Upper lobe of right lung (tissue), 1 donor: ENCODE measurements at regions not wholly inside any gene's neighbourhood (a gene's known extent, or its start where the extent isn't known, plus 50 kb on each side); places are given as distances from the start of the nearest gene placed in this dataset.
"Not testable (repeated sequence)": the region's sequence is repeated elsewhere in the genome, so short reads cannot be mapped to it uniquely, and the experiment has no call there.

ENCODE experiments used
- ATAC-seq: fragments of 200-7000 bp; cut with Tn5 transposase; one replicate; pipeline ENCODE4 v1.9.1; 2020; ENCODE audit warnings: mild to moderate bottlenecking, moderate library complexity
- DNase-seq: peaks from one replicate; pipeline ENCODE4 v3.0.0-alpha.2; 2020
- H3K27ac ChIP-seq: fragments of 200-600 bp; one replicate; pipeline ENCODE4 v1.8.0; 2022
- H3K27me3 ChIP-seq: fragments of 200-600 bp; one replicate; pipeline ENCODE4 v1.8.0; 2022; ENCODE audit warnings: mild to moderate bottlenecking
- H3K36me3 ChIP-seq: fragments of 200-600 bp; one replicate; pipeline ENCODE4 v1.8.0; 2022
- H3K4me1 ChIP-seq: fragments of 200-600 bp; one replicate; pipeline ENCODE4 v1.8.0; 2022
- H3K4me3 ChIP-seq: fragments of 200-600 bp; one replicate; pipeline ENCODE4 v1.8.0; 2022; ENCODE audit warnings: mild to moderate bottlenecking
- H3K9me3 ChIP-seq: fragments of 200-600 bp; one replicate; pipeline ENCODE4 v1.8.0; 2022
- CTCF ChIP-seq: fragments of 200-600 bp; IDR thresholded peaks from one replicate; pipeline ENCODE4 v1.8.0; 2022; ENCODE audit warnings: antibody characterized with exemption
- intact Hi-C: fragments of 100-400 bp; cut with DNase I; formaldehyde crosslinking; loops from one replicate; pipeline ENCODE4 v1.11.0; 2022
- donor health status: DM: no; HTN: yes; CAD: no; lungs with severe emphysema.

DNA sequence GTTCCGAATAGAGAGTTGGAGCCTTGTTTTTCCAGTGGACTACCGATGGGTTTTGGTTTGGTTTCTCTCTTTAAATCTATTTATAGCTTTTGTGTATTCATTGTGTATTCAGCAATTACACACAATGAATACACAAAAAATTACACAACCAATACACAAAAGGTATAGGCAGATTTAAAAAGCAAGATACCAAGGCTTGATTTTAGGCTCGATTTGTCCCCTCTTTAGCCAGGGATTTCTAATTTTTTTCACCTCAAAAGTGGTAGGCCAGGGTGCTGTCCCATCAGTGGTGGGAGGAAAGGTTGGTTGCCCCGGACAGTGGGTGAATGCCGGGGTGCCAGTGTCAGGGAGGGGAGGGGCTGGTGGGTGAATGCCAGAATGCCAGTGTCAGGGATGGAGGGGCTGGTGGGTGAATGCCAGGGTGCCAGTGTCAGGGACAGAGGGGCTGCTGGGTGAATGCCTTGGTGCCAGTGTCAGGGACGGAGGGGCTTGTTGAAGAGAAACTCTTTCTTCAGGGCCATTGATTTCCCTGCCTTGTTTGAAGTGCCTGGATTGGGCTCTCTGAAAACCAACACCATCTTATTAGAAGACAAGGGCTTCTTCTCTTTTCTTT is 186.2 kb downstream of the GOLGA6L6 start:
- Histone ChIP-seq H3K4me3 (no peak overlapping the region), H3K4me1 (no peaks in the 10 kb centered on the region), H3K27ac (no peak overlapping the region), H3K27me3 (peaks cover 15% of the 10 kb centered on the region), H3K36me3 (no peaks in the 10 kb centered on the region), H3K9me3 (no peaks in the 10 kb centered on the region)
- TF ChIP-seq CTCF, result no peak
- intact Hi-C loops, result no loop called here
- DNase-seq (peak; percentile 69), ATAC-seq (no peak)

DNA sequence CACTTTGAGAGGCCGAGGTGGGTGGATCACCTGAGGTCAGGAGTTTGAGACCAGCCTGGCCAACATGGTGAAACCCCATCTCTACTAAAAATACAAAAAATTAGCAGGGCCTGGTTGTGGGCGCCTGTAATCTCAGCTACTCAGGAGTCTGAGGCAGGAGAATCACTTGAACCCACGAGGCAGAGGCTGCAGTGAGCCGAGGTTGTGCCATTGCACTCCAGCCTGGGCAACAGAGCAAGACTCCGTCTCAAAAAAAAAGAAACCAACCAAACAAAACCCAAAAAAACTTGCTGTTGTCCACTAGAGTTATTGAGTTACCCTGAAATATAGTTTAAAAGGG is 186.7 kb downstream of the GOLGA6L6 start:
- H3K4me1 ChIP-seq, H3K4me3 ChIP-seq, H3K9me3 ChIP-seq, H3K36me3 ChIP-seq, intact Hi-C loops, H3K27ac ChIP-seq, ATAC-seq: not testable (repeated sequence)
- peaks cover 15% of the 10 kb centered on the region for H3K27me3 ChIP-seq
- peak; percentile 61 for DNase-seq

- peaks cover 15% of the 10 kb centered on the region for H3K27me3 ChIP-seq
- H3K4me3 ChIP-seq, result no peak overlapping the region
- H3K27ac ChIP-seq, result no peak overlapping the region
- H3K4me1 ChIP-seq, result no peaks in the 10 kb centered on the region
- no peak for TF ChIP-seq CTCF
- no peaks in the 10 kb centered on the region for H3K36me3 ChIP-seq
- intact Hi-C loops, result no loop called here
- H3K9me3 ChIP-seq, result no peaks in the 10 kb centered on the region
- DNase-seq (peak; percentile 73), ATAC-seq (no peak)
Observed at GRCh38 chr15:20353966-20354883, 187.4 kb downstream of the GOLGA6L6 start.

DNA sequence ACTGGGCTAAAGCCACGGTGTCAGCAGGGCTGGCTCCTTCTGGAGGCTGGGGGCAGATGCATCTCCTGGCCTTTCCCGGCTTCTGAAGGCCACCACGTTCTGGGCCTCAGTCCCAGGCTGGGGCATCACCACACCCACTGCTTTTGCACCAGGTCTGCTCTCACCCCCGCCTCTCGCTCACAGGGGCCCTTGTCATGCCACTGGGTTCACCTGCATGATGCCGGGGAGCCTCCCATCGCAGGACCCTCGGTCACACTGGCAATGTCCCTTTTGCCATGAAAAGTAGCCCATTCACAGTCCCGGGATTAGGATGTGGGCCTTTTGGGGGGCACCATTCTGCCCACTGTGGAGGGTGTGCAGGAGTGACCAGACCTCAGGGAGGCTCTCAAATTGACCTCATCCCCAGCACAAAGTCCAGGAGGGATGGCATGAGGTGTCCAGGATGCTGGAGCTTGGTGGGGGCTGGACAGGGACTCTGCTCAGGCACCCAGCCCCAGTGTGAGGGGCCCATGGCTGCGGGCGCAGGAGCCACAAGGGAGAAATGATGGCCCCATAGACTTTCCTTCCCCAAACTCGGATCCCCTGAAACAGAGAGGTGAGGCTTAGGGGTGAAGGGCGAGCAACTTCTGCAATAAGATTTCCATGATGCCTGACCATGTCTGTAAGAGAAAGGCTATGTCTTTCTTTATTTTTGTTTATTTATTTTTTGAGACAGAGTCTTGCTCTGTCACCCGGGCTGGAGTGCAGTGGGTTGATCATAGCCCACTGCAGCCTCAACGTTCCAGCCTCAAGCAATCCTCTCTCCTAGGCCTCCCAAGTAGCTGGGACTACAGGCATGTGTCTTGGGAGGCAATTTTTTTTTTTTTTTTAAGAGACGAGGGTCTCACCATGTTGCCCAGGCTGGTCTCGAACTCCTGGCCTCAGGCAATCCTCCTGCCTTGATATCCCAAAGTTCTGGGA is 189.1 kb downstream of the GOLGA6L6 start:
- Histone ChIP-seq H3K27ac (no peak overlapping the region), H3K4me1 (no peaks in the 10 kb centered on the region), H3K27me3 (peaks cover 15% of the 10 kb centered on the region), H3K4me3 (no peak overlapping the region), H3K36me3 (no peaks in the 10 kb centered on the region), H3K9me3 (no peaks in the 10 kb centered on the region)
- ATAC-seq (no peak), DNase-seq (peak; percentile 72)
- intact Hi-C loops, result no loop called here
- no peak for TF ChIP-seq CTCF

- intact Hi-C loops, result no loop called here
- ATAC-seq (no peak), DNase-seq (peak; percentile 74)
- Histone ChIP-seq H3K27me3 (peaks cover 15% of the 10 kb centered on the region), H3K36me3 (no peaks in the 10 kb centered on the region), H3K4me3 (no peak overlapping the region), H3K27ac (no peak overlapping the region), H3K4me1 (no peaks in the 10 kb centered on the region), H3K9me3 (peaks cover 2% of the 10 kb centered on the region)
- TF ChIP-seq CTCF, result no peak
Observed at GRCh38 chr15:20351448-20351971, 190.1 kb downstream of the GOLGA6L6 start.
